ENCODE measurements at regions not wholly inside any gene's neighbourhood (a gene's known extent, or its start where the extent isn't known, plus 50 kb on each side); places are given as distances from the start of the nearest gene placed in this dataset.

- no TSS peak for BruUV-seq (replicated peaks)
- no peak for TF ChIP-seq SIRT6 (IDR thresholded peaks at IDR 0.05; ENCODE audit: low read depth, low read length)
- Histone ChIP-seq H3K9me3 (replicated peaks; ENCODE audit: control insufficient read depth, insufficient read depth, low read depth, low read length) (no peaks in the 10 kb centered on the region), H3K4me3 (no peak overlapping the region), H3K36me3 (ENCODE audit: control insufficient read depth, insufficient read depth, low read length) (no peaks in the 10 kb centered on the region), H3K9ac (ENCODE audit: insufficient read depth in 1 of 2, low read depth in 2 of 2, low read length in 2 of 2) (no peak overlapping the region), H3K9me1 (ENCODE audit: control insufficient read depth, insufficient read depth, low read length) (no peaks in the 10 kb centered on the region), H3K4me1 (replicated peaks in 1 of 2; ENCODE audit: control insufficient read depth in 2 of 2, insufficient read depth in 2 of 2, low read length in 2 of 2) (no peaks in the 10 kb centered on the region), H4K20me1 (replicated peaks; ENCODE audit: control insufficient read depth, insufficient read depth, low read length) (no peaks in the 10 kb centered on the region), H2AFZ (ENCODE audit: low read depth, low read length) (no peak overlapping the region), H3K27ac (ENCODE audit: extremely low read depth, low read depth, low read length) (no peak overlapping the region), H3K27me3 (ENCODE audit: control insufficient read depth in 2 of 2, insufficient read depth in 2 of 2, low read length in 2 of 2) (peaks cover 6 to 12% of the 10 kb centered on the region in 2 experiments; a peak in 3 of 5 replicates), H3K79me2 (ENCODE audit: control insufficient read depth, insufficient read depth, low read length) (no peaks in the 10 kb centered on the region), H3K4me2 (ENCODE audit: insufficient read depth, low read length) (no peak overlapping the region)
- FAIRE-seq (no peak), DNase-seq (ENCODE audit: extremely low read depth in 1 of 4, low spot score in 3 of 4) (no peak), ATAC-seq (no peak)
- WGBS (ENCODE audit: insufficient coverage, low coverage, missing lambda C conversion rate): 0% methylated on average over 4 of the region's 4 CpGs
- CTCF ChIA-PET (ENCODE audit: low intra/inter-chr PET ratio): no interaction called here
- in situ Hi-C loops (cut with MboI) (no loop called here), intact Hi-C loops (cut with micrococcal nuclease) (no loop called here)
- POLR2A ChIA-PET: interaction anchor here (0.6 kb wide), 1 partner anchor 164 kb away, joined by 3 read pairs; no protein-coding TSS in a partner anchor
Observed at GRCh38 chr3:150129166-150129565, 158.5 kb upstream of the PFN2 start.

- no peaks in the 10 kb centered on the region for H3K9me1 ChIP-seq (ENCODE audit: control insufficient read depth, insufficient read depth, low read length)
- H3K27me3 ChIP-seq (ENCODE audit: control insufficient read depth in 2 of 2, insufficient read depth in 2 of 2, low read length in 2 of 2): peaks cover 9 to 15% of the 10 kb centered on the region in 2 experiments; a peak in 3 of 5 replicates
- BruUV-seq (replicated peaks): no TSS peak
- H3K4me2 ChIP-seq (ENCODE audit: insufficient read depth, low read length): no peak overlapping the region
- no peaks in the 10 kb centered on the region for H3K36me3 ChIP-seq (ENCODE audit: control insufficient read depth, insufficient read depth, low read length)
- WGBS (ENCODE audit: insufficient coverage, low coverage, missing lambda C conversion rate): 2% methylated on average over 3 of the region's 3 CpGs
- no peaks in the 10 kb centered on the region for H3K9me3 ChIP-seq (replicated peaks; ENCODE audit: control insufficient read depth, insufficient read depth, low read depth, low read length)
- H3K4me3 ChIP-seq: no peak overlapping the region
- FAIRE-seq: no peak
- ChIA-PET POLR2A (no interaction called here), CTCF (ENCODE audit: low intra/inter-chr PET ratio) (no interaction called here)
- H3K9ac ChIP-seq (ENCODE audit: insufficient read depth in 1 of 2, low read depth in 2 of 2, low read length in 2 of 2): no peak overlapping the region
- in situ Hi-C loops (cut with MboI) (no loop called here), intact Hi-C loops (cut with micrococcal nuclease) (no loop called here)
- ATAC-seq: no peak
- no peak for DNase-seq (ENCODE audit: extremely low read depth in 1 of 4, low spot score in 3 of 4)
- no peaks in the 10 kb centered on the region for H3K4me1 ChIP-seq (replicated peaks in 1 of 2; ENCODE audit: control insufficient read depth in 2 of 2, insufficient read depth in 2 of 2, low read length in 2 of 2)
- H3K79me2 ChIP-seq (ENCODE audit: control insufficient read depth, insufficient read depth, low read length): no peaks in the 10 kb centered on the region
- no peak overlapping the region for H2AFZ ChIP-seq (ENCODE audit: low read depth, low read length)
- no peak overlapping the region for H3K27ac ChIP-seq (ENCODE audit: extremely low read depth, low read depth, low read length)
- no peaks in the 10 kb centered on the region for H4K20me1 ChIP-seq (replicated peaks; ENCODE audit: control insufficient read depth, insufficient read depth, low read length)
- TF ChIP-seq HIVEP1 (CRISPR knock-in tag; IDR thresholded peaks at IDR 0.05): no peak
- TF ChIP-seq ZNF778 (CRISPR knock-in tag; IDR thresholded peaks at IDR 0.05): no peak
- TF ChIP-seq ZNF76 (CRISPR knock-in tag; IDR thresholded peaks at IDR 0.05; ENCODE audit: borderline replicate concordance): no peak
- no peak for TF ChIP-seq PML (IDR thresholded peaks at IDR 0.05; ENCODE audit: low read length)
- TF ChIP-seq SRF (CRISPR knock-in tag; IDR thresholded peaks at IDR 0.05): no peak
- TF ChIP-seq, protein P1, sequence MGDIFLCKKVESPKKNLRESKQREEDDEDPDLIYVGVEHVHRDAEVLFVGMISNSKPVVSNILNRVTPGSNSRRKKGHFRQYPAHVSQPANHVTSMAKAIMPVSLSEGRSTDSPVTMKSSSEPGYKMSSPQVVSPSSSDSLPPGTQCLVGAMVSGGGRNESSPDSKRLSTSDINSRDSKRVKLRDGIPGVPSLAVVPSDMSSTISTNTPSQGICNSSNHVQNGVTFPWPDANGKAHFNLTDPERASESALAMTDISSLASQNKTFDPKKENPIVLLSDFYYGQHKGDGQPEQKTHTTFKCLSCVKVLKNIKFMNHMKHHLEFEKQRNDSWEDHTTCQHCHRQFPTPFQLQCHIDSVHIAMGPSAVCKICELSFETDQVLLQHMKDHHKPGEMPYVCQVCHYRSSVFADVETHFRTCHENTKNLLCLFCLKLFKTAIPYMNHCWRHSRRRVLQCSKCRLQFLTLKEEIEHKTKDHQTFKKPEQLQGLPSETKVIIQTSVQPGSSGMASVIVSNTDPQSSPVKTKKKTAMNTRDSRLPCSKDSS (IDR thresholded peaks at IDR 0.05; ENCODE audit: low read depth, partially characterized antibody): no peak
- TF ChIP-seq, protein P2, sequence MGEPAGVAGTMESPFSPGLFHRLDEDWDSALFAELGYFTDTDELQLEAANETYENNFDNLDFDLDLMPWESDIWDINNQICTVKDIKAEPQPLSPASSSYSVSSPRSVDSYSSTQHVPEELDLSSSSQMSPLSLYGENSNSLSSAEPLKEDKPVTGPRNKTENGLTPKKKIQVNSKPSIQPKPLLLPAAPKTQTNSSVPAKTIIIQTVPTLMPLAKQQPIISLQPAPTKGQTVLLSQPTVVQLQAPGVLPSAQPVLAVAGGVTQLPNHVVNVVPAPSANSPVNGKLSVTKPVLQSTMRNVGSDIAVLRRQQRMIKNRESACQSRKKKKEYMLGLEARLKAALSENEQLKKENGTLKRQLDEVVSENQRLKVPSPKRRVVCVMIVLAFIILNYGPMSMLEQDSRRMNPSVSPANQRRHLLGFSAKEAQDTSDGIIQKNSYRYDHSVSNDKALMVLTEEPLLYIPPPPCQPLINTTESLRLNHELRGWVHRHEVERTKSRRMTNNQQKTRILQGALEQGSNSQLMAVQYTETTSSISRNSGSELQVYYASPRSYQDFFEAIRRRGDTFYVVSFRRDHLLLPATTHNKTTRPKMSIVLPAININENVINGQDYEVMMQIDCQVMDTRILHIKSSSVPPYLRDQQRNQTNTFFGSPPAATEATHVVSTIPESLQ (CRISPR knock-in tag; IDR thresholded peaks at IDR 0.05): no peak
- TF ChIP-seq HDGF (IDR thresholded peaks at IDR 0.05): no peak
- TF ChIP-seq CHD4 (IDR thresholded peaks at IDR 0.05; ENCODE audit: insufficient read depth, insufficient replicate concordance, low read depth, low read length, poor library complexity, severe bottlenecking): no peak
Observed at GRCh38 chr3:150128126-150128525, 157.4 kb upstream of the PFN2 start.
